Fibroblast of villous mesenchyme (primary cell): ENCODE measurements at regions not wholly inside any gene's neighbourhood (a gene's known extent, or its start where the extent isn't known, plus 50 kb on each side); places are given as distances from the start of the nearest gene placed in this dataset.

ENCODE experiments used
- DNase-seq: peaks from one replicate; pipeline ENCODE4 v3.0.0-alpha.2; 2010; ENCODE audit warnings: low read depth
- H3K4me3 ChIP-seq: 2 replicates; pipeline ENCODE4 v1.5.1; 2011; ENCODE audit warnings: low read depth, mild to moderate bottlenecking, low read length
- TF ChIP-seq, protein P1 (sequence below): IDR thresholded peaks from 2 replicates; pipeline ENCODE4 v1.5.1; 2012; ENCODE audit warnings: low read depth, mild to moderate bottlenecking, low read length; ENCODE audit not compliant: insufficient read depth

DNA sequence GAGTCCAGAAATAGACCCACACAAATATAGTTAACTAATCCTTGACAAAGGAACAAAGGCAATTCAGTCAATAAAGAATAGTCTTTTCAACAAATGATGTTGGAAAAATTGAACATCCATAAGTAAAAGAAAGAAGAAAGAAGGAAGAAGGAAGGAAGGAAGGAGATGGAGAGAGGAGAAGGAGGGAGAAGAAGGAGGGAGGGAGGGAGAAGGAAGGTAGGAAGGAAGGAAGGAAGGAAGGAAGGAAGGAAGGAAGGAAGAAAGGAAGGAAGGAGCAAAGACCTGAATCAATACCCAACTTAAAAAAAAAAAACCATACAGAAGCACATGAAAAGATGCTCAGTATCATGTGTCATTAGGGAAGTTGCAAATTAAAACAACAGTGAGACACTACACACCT lies 148.3 kb downstream of the ATL2 start:
- H3K4me3 ChIP-seq: no peak overlapping the region
- no peak for DNase-seq
- TF ChIP-seq, protein P1, sequence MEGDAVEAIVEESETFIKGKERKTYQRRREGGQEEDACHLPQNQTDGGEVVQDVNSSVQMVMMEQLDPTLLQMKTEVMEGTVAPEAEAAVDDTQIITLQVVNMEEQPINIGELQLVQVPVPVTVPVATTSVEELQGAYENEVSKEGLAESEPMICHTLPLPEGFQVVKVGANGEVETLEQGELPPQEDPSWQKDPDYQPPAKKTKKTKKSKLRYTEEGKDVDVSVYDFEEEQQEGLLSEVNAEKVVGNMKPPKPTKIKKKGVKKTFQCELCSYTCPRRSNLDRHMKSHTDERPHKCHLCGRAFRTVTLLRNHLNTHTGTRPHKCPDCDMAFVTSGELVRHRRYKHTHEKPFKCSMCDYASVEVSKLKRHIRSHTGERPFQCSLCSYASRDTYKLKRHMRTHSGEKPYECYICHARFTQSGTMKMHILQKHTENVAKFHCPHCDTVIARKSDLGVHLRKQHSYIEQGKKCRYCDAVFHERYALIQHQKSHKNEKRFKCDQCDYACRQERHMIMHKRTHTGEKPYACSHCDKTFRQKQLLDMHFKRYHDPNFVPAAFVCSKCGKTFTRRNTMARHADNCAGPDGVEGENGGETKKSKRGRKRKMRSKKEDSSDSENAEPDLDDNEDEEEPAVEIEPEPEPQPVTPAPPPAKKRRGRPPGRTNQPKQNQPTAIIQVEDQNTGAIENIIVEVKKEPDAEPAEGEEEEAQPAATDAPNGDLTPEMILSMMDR: no peak

DNA sequence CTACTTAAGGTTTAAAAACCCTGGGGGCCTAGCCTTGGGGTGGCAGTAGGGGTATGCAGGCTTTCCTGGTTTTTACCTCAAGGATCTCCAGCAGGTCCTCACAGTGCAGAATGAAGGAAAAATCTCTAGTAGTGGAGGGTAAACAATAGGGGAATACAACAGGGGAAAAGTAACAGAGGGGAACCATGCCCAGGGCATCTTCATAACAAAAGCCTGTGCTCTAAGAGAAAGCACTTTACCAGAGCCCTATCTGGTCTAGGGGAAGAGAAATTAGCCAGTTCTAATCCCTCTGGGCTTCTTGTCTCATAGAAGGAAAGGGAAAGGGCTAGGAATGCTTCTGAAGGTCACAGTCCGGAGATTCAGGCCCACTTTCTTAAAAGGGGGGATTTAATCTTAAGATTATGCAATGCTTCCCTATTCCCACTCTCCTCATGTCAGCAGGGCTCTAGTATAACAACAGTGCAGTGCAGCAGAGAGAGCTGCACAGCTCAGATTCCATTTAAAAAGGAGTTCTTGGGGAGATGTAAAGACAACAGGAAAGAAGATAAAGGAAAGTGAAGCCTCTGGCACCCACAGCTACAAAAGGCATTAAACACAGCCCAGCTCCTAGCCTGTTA lies 149.0 kb upstream of the CYP1B1 start:
- TF ChIP-seq, protein P1: no peak
- H3K4me3 ChIP-seq: no peak overlapping the region
- no peak for DNase-seq

DNA sequence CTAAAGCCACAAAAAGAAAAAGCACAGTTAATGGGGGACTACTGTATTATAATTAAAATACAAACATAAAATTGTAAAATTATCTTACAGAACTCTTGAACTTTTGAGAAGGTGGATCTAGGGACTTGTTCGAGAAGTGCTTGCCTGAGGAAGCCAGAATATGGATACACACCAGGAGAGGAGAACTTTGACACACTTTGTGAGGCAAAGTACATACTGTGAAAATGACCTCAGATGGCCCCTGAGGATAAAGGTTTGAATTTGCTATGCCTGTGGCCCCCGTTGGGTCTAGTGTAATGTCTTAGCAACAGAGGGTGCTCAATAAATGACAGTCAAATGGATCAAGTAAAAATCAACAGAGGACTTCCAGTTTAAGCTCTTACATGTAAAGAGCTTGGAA lies 148.2 kb upstream of the CYP1B1 start:
- TF ChIP-seq, protein P1: no peak
- DNase-seq: no peak
- no peak overlapping the region for H3K4me3 ChIP-seq

DNA sequence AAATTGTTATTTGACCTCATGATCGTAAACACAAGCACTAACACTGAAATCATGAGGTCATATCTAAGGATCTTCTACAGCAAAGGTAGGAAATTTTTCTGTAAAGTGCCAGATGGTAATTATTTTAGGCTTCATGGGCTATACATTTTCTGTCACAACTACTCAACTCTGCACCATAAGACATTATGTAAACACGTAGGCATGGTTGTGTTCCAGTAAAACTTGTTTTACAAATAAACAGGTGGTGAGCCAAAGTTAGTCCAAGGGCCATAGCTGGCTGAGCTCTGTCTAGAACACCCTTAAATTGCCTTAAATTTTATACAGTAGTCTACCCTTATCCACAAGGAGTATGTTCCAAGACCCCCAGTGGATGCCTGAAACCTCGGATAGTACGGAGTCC lies 147.3 kb upstream of the CYP1B1 start:
- no peak for DNase-seq
- TF ChIP-seq, protein P1: no peak
- no peak overlapping the region for H3K4me3 ChIP-seq

DNA sequence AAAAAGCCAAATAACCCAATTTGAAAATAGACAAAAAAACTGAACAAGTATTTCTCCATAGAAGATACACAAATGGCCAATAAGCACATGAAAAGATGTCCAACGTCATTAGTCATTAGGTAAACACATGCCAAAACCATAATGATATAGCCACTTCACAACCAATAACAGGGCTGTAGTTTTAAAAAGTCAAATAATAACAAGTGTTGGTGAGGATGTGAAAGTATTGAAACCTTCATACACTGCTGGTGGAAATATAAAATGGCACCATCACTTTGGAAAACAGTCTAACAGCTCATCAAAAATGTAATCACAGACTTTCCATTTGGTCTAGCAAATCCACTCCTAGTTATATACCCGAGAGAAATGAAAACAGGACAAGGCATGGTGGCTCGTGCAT lies 144.2 kb upstream of the CYP1B1 start:
- DNase-seq: no peak

DNA sequence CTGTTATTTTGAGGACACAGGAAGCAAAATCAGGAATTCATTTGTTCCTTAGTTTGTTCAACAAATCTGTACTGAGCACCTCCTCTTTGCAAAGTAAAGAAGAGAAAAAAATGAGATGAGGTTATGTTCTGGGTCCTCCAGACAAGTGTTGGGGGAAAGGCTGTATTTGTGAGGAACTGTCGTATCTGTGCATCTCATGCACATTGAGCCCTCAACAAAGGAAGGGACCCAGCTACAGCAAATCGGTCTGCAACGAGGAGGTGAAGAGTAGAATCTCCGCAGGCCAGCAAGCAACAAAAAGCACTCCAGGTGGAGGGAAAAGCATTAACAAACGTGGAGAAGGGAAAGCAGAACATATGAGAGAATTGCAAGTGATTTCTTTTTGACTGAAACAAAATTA lies 143.0 kb upstream of the CYP1B1 start:
- TF ChIP-seq, protein P1: no peak
- no peak for DNase-seq
- no peak overlapping the region for H3K4me3 ChIP-seq

More for the DNA sequence above, 144.2 kb upstream of the CYP1B1 start:
- H3K4me3 ChIP-seq: no peak overlapping the region
- TF ChIP-seq, protein P1: no peak

DNA sequence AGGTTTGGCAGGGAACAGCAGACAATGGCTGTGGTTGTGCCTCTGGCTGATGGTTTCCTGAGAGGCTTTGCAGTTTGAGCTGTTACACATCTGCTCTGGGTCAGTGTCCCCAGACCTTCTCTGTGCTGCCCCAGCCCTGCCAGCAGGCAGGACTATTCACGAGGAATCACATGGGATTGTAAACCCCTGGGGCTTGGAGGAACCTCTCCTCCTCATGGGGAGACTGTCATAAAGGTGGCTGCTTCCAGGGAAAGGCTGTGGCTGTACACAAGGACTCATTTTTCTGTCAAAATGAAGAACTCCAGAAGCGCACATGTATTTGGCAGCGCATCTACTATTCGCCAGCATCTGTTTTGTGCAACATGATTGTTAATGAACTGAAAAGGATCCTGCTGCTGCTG lies 142.6 kb upstream of the CYP1B1 start:
- peak; percentile 92 for DNase-seq
- H3K4me3 ChIP-seq: no peak overlapping the region
- TF ChIP-seq, protein P1: no peak
